ENCODE measurements at regions not wholly inside any gene's neighbourhood (a gene's known extent, or its start where the extent isn't known, plus 50 kb on each side); places are given as distances from the start of the nearest gene placed in this dataset.

GRCh38 chr5:101989659-101990058 lies 306.4 kb downstream of the SLCO4C1 start:
- Histone ChIP-seq H2AFZ (ENCODE audit: low read depth, low read length) (no peak overlapping the region), H3K79me2 (ENCODE audit: control insufficient read depth, insufficient read depth, low read length) (no peaks in the 10 kb centered on the region), H3K4me2 (ENCODE audit: insufficient read depth, low read length) (no peak overlapping the region), H3K4me1 (replicated peaks in 1 of 2; ENCODE audit: control insufficient read depth in 2 of 2, insufficient read depth in 2 of 2, low read length in 2 of 2) (no peaks in the 10 kb centered on the region), H4K20me1 (replicated peaks; ENCODE audit: control insufficient read depth, insufficient read depth, low read length) (no peaks in the 10 kb centered on the region), H3K9me3 (replicated peaks; ENCODE audit: control insufficient read depth, insufficient read depth, low read depth, low read length) (no peaks in the 10 kb centered on the region), H3K36me3 (ENCODE audit: control insufficient read depth, insufficient read depth, low read length) (no peaks in the 10 kb centered on the region), H3K27me3 (ENCODE audit: control insufficient read depth in 2 of 2, insufficient read depth in 2 of 2, low read length in 2 of 2) (no peaks in the 10 kb centered on the region), H3K27ac (ENCODE audit: extremely low read depth, low read depth, low read length) (no peak overlapping the region), H3K4me3 (no peak overlapping the region), H3K9me1 (ENCODE audit: control insufficient read depth, insufficient read depth, low read length) (no peaks in the 10 kb centered on the region), H3K9ac (ENCODE audit: insufficient read depth in 1 of 2, low read depth in 2 of 2, low read length in 2 of 2) (no peak overlapping the region)
- ATAC-seq (no peak), FAIRE-seq (no peak), DNase-seq (ENCODE audit: extremely low read depth in 1 of 4, low spot score in 3 of 4) (no peak)
- in situ Hi-C loops (cut with MboI), result no loop called here
- BruUV-seq (replicated peaks), result no TSS peak
- intact Hi-C loops (cut with micrococcal nuclease), result no loop called here
- TF ChIP-seq KLF6 (CRISPR knock-in tag; IDR thresholded peaks at IDR 0.05; ENCODE audit: borderline replicate concordance) (no peak), SAP30 (IDR thresholded peaks at IDR 0.05; ENCODE audit: borderline replicate concordance, insufficient read depth, low read depth, low read length, poor library complexity, severe bottlenecking) (no peak), CSDE1 (IDR thresholded peaks at IDR 0.05) (no peak), POU5F1 (IDR thresholded peaks at IDR 0.05; ENCODE audit: borderline replicate concordance, low read depth, low read length, partially characterized antibody) (no peak)
- TF ChIP-seq, protein P1, sequence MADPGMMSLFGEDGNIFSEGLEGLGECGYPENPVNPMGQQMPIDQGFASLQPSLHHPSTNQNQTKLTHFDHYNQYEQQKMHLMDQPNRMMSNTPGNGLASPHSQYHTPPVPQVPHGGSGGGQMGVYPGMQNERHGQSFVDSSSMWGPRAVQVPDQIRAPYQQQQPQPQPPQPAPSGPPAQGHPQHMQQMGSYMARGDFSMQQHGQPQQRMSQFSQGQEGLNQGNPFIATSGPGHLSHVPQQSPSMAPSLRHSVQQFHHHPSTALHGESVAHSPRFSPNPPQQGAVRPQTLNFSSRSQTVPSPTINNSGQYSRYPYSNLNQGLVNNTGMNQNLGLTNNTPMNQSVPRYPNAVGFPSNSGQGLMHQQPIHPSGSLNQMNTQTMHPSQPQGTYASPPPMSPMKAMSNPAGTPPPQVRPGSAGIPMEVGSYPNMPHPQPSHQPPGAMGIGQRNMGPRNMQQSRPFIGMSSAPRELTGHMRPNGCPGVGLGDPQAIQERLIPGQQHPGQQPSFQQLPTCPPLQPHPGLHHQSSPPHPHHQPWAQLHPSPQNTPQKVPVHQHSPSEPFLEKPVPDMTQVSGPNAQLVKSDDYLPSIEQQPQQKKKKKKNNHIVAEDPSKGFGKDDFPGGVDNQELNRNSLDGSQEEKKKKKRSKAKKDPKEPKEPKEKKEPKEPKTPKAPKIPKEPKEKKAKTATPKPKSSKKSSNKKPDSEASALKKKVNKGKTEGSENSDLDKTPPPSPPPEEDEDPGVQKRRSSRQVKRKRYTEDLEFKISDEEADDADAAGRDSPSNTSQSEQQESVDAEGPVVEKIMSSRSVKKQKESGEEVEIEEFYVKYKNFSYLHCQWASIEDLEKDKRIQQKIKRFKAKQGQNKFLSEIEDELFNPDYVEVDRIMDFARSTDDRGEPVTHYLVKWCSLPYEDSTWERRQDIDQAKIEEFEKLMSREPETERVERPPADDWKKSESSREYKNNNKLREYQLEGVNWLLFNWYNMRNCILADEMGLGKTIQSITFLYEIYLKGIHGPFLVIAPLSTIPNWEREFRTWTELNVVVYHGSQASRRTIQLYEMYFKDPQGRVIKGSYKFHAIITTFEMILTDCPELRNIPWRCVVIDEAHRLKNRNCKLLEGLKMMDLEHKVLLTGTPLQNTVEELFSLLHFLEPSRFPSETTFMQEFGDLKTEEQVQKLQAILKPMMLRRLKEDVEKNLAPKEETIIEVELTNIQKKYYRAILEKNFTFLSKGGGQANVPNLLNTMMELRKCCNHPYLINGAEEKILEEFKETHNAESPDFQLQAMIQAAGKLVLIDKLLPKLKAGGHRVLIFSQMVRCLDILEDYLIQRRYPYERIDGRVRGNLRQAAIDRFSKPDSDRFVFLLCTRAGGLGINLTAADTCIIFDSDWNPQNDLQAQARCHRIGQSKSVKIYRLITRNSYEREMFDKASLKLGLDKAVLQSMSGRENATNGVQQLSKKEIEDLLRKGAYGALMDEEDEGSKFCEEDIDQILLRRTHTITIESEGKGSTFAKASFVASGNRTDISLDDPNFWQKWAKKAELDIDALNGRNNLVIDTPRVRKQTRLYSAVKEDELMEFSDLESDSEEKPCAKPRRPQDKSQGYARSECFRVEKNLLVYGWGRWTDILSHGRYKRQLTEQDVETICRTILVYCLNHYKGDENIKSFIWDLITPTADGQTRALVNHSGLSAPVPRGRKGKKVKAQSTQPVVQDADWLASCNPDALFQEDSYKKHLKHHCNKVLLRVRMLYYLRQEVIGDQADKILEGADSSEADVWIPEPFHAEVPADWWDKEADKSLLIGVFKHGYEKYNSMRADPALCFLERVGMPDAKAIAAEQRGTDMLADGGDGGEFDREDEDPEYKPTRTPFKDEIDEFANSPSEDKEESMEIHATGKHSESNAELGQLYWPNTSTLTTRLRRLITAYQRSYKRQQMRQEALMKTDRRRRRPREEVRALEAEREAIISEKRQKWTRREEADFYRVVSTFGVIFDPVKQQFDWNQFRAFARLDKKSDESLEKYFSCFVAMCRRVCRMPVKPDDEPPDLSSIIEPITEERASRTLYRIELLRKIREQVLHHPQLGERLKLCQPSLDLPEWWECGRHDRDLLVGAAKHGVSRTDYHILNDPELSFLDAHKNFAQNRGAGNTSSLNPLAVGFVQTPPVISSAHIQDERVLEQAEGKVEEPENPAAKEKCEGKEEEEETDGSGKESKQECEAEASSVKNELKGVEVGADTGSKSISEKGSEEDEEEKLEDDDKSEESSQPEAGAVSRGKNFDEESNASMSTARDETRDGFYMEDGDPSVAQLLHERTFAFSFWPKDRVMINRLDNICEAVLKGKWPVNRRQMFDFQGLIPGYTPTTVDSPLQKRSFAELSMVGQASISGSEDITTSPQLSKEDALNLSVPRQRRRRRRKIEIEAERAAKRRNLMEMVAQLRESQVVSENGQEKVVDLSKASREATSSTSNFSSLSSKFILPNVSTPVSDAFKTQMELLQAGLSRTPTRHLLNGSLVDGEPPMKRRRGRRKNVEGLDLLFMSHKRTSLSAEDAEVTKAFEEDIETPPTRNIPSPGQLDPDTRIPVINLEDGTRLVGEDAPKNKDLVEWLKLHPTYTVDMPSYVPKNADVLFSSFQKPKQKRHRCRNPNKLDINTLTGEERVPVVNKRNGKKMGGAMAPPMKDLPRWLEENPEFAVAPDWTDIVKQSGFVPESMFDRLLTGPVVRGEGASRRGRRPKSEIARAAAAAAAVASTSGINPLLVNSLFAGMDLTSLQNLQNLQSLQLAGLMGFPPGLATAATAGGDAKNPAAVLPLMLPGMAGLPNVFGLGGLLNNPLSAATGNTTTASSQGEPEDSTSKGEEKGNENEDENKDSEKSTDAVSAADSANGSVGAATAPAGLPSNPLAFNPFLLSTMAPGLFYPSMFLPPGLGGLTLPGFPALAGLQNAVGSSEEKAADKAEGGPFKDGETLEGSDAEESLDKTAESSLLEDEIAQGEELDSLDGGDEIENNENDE (IDR thresholded peaks at IDR 0.05; ENCODE audit: low read depth, low read length), result no peak
- TF ChIP-seq, protein P2, sequence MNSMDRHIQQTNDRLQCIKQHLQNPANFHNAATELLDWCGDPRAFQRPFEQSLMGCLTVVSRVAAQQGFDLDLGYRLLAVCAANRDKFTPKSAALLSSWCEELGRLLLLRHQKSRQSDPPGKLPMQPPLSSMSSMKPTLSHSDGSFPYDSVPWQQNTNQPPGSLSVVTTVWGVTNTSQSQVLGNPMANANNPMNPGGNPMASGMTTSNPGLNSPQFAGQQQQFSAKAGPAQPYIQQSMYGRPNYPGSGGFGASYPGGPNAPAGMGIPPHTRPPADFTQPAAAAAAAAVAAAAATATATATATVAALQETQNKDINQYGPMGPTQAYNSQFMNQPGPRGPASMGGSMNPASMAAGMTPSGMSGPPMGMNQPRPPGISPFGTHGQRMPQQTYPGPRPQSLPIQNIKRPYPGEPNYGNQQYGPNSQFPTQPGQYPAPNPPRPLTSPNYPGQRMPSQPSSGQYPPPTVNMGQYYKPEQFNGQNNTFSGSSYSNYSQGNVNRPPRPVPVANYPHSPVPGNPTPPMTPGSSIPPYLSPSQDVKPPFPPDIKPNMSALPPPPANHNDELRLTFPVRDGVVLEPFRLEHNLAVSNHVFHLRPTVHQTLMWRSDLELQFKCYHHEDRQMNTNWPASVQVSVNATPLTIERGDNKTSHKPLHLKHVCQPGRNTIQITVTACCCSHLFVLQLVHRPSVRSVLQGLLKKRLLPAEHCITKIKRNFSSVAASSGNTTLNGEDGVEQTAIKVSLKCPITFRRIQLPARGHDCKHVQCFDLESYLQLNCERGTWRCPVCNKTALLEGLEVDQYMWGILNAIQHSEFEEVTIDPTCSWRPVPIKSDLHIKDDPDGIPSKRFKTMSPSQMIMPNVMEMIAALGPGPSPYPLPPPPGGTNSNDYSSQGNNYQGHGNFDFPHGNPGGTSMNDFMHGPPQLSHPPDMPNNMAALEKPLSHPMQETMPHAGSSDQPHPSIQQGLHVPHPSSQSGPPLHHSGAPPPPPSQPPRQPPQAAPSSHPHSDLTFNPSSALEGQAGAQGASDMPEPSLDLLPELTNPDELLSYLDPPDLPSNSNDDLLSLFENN (IDR thresholded peaks at IDR 0.05; ENCODE audit: low read depth in 2 of 2, low read length in 2 of 2), result no peak
- POLR2A ChIA-PET, result interaction anchor here (0.8 kb wide), 1 partner anchor 1172 kb away, joined by 4 read pairs; no protein-coding TSS in a partner anchor
- CTCF ChIA-PET (ENCODE audit: low intra/inter-chr PET ratio), result no interaction called here
- 0% methylated on average over 1 of the region's 1 CpG for WGBS (ENCODE audit: insufficient coverage, low coverage, missing lambda C conversion rate)

Data from K562 (cell line).